KOPT-K1 (cell line): ENCODE measurements at regions not wholly inside any gene's neighbourhood (a gene's known extent, or its start where the extent isn't known, plus 50 kb on each side); places are given as distances from the start of the nearest gene placed in this dataset.

ENCODE experiments used
- H3K27ac ChIP-seq: fragments of 200-600 bp; sonication (generic); 2 replicates; pipeline ENCODE4 v1.5.1; 2016; ENCODE audit warnings: antibody characterized with exemption, mild to moderate bottlenecking, low read depth, low read length; ENCODE audit not compliant: poor library complexity, severe bottlenecking
- H3K36me3 ChIP-seq: fragments of 200-600 bp; sonication (generic); 2 replicates; pipeline ENCODE4 v1.5.1; 2017; ENCODE audit warnings: antibody characterized with exemption, mild to moderate bottlenecking, low read length, moderate library complexity; ENCODE audit not compliant: insufficient read depth
- H3K9me3 ChIP-seq: fragments of 200-600 bp; sonication (generic); 2 replicates; pipeline ENCODE4 v1.5.1; 2017; ENCODE audit warnings: antibody characterized with exemption, low read length, mild to moderate bottlenecking; ENCODE audit not compliant: insufficient read depth, poor library complexity, severe bottlenecking

GRCh38 chrY:15445871-15446270 is 921.5 kb downstream of the NLGN4Y start:
- no peak overlapping the region for H3K27ac ChIP-seq
- no peaks in the 10 kb centered on the region for H3K36me3 ChIP-seq
- no peaks in the 10 kb centered on the region for H3K9me3 ChIP-seq

GRCh38 chrY:15446861-15447260 is 922.5 kb downstream of the NLGN4Y start:
- Histone ChIP-seq H3K36me3 (no peaks in the 10 kb centered on the region), H3K27ac (no peak overlapping the region), H3K9me3 (no peaks in the 10 kb centered on the region)

- no peaks in the 10 kb centered on the region for H3K9me3 ChIP-seq
- H3K36me3 ChIP-seq = no peaks in the 10 kb centered on the region
- H3K27ac ChIP-seq = no peak overlapping the region
Measured at GRCh38 chrY:15447959-15448358, 923.6 kb downstream of the NLGN4Y start.

GRCh38 chrY:15455133-15455937 is 931.0 kb downstream of the NLGN4Y start:
- Histone ChIP-seq H3K36me3 (no peaks in the 10 kb centered on the region), H3K9me3 (peaks cover 15% of the 10 kb centered on the region)

GRCh38 chrY:15455980-15456469 is 931.7 kb downstream of the NLGN4Y start:
- H3K27ac ChIP-seq = no peak overlapping the region
- peaks cover 15% of the 10 kb centered on the region for H3K9me3 ChIP-seq
- H3K36me3 ChIP-seq = no peaks in the 10 kb centered on the region

More at GRCh38 chrY:15455133-15455937, 931.0 kb downstream of the NLGN4Y start:
- no peak overlapping the region for H3K27ac ChIP-seq

GRCh38 chrY:15456491-15456890 is 932.2 kb downstream of the NLGN4Y start:
- Histone ChIP-seq H3K36me3 (no peaks in the 10 kb centered on the region), H3K9me3 (peaks cover 15% of the 10 kb centered on the region), H3K27ac (no peak overlapping the region)

- no peak overlapping the region for H3K27ac ChIP-seq
- H3K36me3 ChIP-seq = no peaks in the 10 kb centered on the region
- peaks cover 15% of the 10 kb centered on the region for H3K9me3 ChIP-seq
Measured at GRCh38 chrY:15457682-15458081, 933.4 kb downstream of the NLGN4Y start.

GRCh38 chrY:15458426-15458825 is 934.1 kb downstream of the NLGN4Y start:
- H3K36me3 ChIP-seq = no peaks in the 10 kb centered on the region
- no peak overlapping the region for H3K27ac ChIP-seq
- peaks cover 15% of the 10 kb centered on the region for H3K9me3 ChIP-seq

GRCh38 chrY:15465880-15466279 is 941.6 kb downstream of the NLGN4Y start:
- Histone ChIP-seq H3K9me3 (no peaks in the 10 kb centered on the region), H3K27ac (no peak overlapping the region), H3K36me3 (no peaks in the 10 kb centered on the region)

- no peaks in the 10 kb centered on the region for H3K9me3 ChIP-seq
- no peak overlapping the region for H3K27ac ChIP-seq
- H3K36me3 ChIP-seq = no peaks in the 10 kb centered on the region
Measured at GRCh38 chrY:15466891-15467290, 942.6 kb downstream of the NLGN4Y start.

- no peaks in the 10 kb centered on the region for H3K9me3 ChIP-seq
- H3K36me3 ChIP-seq = no peaks in the 10 kb centered on the region
Measured at GRCh38 chrY:15468091-15468490, 943.8 kb downstream of the NLGN4Y start.

GRCh38 chrY:15471371-15471770 is 947.0 kb downstream of the NLGN4Y start:
- Histone ChIP-seq H3K36me3 (no peaks in the 10 kb centered on the region), H3K9me3 (no peaks in the 10 kb centered on the region), H3K27ac (no peak overlapping the region)

More at GRCh38 chrY:15468091-15468490, 943.8 kb downstream of the NLGN4Y start:
- H3K27ac ChIP-seq = no peak overlapping the region

GRCh38 chrY:15478348-15478963 is 954.1 kb downstream of the NLGN4Y start:
- H3K9me3 ChIP-seq = no peaks in the 10 kb centered on the region

GRCh38 chrY:15500536-15500935 is 976.2 kb downstream of the NLGN4Y start:
- no peaks in the 10 kb centered on the region for H3K36me3 ChIP-seq
- no peak overlapping the region for H3K27ac ChIP-seq
- H3K9me3 ChIP-seq = no peaks in the 10 kb centered on the region

More at GRCh38 chrY:15478348-15478963, 954.1 kb downstream of the NLGN4Y start:
- H3K27ac ChIP-seq = no peak overlapping the region
- H3K36me3 ChIP-seq = no peaks in the 10 kb centered on the region

- H3K36me3 ChIP-seq = no peaks in the 10 kb centered on the region
- no peaks in the 10 kb centered on the region for H3K9me3 ChIP-seq
- H3K27ac ChIP-seq = no peak overlapping the region
Measured at GRCh38 chrY:15501181-15501580, 976.9 kb downstream of the NLGN4Y start.
